ENCODE measurements at regions not wholly inside any gene's neighbourhood (a gene's known extent, or its start where the extent isn't known, plus 50 kb on each side); places are given as distances from the start of the nearest gene placed in this dataset.

GRCh38 chr6:105588123-105588710 lies 185.3 kb upstream of the PREP start:
- DNase-seq (ENCODE audit: extremely low spot score, insufficient read length, low read depth) (no peak), FAIRE-seq (no peak)

GRCh38 chr6:105587349-105588122 lies 184.7 kb upstream of the PREP start:
- no peak for DNase-seq (ENCODE audit: extremely low spot score, insufficient read length, low read depth)
- no peak for FAIRE-seq

- DNase-seq (ENCODE audit: extremely low spot score, insufficient read length, low read depth) (no peak), FAIRE-seq (no peak)
Observed at GRCh38 chr6:105578179-105578707, 175.4 kb upstream of the PREP start.

DNA sequence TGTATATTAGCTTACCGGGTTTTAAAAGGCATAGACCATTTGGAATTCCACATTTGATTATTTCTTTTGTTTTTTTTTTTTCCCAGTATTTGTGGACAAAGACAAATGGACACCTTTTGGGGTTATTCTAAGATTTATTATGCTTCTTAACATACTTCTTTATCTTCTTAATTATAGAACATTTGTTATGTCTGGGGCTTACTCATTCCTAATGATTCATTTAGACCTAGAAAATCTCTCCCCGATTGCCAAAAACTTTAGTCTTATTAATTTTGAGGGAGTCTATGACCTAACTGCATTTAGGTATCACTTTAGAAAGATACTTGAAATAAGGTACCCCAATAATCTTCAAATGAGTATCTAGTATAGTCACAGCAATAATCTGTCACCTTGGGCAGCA lies 170.7 kb upstream of the PREP start:
- FAIRE-seq: no peak

DNA sequence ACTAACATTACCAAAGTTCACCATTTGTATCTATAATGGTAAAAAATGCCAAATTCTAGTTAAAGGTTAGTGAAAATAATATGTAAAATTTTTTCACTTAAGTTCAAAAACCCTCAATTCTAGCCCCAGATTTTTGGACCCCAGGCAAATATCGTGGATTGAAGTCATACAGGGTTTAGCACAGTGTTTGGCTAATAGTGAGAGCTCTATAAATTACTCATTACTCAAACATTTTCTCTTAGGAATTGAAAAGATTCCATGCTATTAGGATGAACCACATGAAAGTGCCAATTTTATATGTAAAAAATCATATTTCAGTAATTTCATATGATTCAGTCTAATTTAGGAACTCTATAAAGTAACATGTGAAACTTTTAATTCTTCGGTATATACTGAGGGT lies 170.3 kb upstream of the PREP start:
- DNase-seq (ENCODE audit: extremely low spot score, insufficient read length, low read depth) (no peak), FAIRE-seq (no peak)

More for the DNA sequence above, 170.7 kb upstream of the PREP start:
- DNase-seq (ENCODE audit: extremely low spot score, insufficient read length, low read depth): no peak

DNA sequence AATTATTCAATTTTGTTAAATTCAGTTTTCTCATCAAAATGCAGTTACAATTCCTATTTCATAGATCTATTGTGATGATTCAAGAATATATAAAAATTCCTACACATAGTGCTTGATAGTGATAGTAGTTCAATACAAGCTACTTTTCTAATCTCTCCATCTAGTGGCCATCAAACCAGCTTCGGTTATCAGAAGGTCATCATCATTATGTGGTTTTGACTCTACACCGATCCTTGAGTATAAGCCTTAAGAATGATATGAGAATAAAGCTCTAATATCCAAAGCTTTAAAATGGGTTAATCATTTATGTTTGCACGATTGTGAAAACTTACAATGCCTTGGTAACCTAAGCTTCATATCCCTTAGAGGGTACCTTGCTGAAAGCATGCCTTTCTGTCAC lies 167.5 kb upstream of the PREP start:
- DNase-seq (ENCODE audit: extremely low spot score, insufficient read length, low read depth) (no peak), FAIRE-seq (no peak)

- no peak for FAIRE-seq
- no peak for DNase-seq (ENCODE audit: extremely low spot score, insufficient read length, low read depth)
Observed at GRCh38 chr6:105569706-105570105, 166.8 kb upstream of the PREP start.

GRCh38 chr6:105568751-105569150 lies 165.9 kb upstream of the PREP start:
- FAIRE-seq (no peak), DNase-seq (ENCODE audit: extremely low spot score, insufficient read length, low read depth) (no peak)

DNA sequence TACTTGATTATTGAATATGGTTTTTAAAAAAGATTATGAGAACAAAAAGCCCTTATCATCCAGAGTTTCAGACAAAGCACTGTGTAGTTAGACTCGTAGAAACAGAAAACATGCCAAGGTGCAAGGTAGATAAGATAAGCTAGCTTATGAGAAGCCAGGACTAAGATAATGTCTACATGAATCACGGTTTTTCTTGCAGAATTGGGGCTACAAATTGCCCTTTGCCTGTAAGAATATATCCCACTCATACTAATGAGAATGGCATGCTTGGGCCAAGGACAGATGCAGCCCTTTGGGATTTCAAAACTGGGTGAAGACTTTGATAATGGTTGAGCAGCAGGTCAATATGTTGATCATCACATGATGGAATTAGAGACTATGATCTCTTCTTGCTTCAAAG lies 165.3 kb upstream of the PREP start:
- FAIRE-seq (no peak), DNase-seq (ENCODE audit: extremely low spot score, insufficient read length, low read depth) (no peak)

GRCh38 chr6:105567140-105567539 lies 164.3 kb upstream of the PREP start:
- no peak for FAIRE-seq
- no peak for DNase-seq (ENCODE audit: extremely low spot score, insufficient read length, low read depth)

DNA sequence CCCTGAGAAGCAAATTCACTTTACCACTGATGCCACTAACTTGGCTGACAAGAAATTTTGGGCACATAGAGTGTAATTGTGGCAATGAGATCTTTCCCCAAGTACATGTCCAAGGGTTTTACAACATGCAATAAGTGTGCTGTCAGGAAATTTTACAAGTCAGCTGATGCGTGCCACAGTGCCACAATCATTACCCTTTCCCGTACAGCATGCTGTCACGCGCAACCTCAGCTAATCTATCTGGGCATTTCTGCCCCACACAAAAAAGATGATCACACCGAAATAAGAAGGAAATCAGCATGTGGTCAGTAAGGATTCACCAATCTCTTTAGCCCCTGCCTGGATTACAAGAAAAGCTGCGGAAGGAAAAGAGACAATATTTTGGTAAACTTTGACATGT lies 163.6 kb upstream of the PREP start:
- FAIRE-seq (peak; percentile 45), DNase-seq (ENCODE audit: extremely low spot score, insufficient read length, low read depth) (no peak)

- FAIRE-seq (peak; percentile 5), DNase-seq (ENCODE audit: extremely low spot score, insufficient read length, low read depth) (no peak)
Observed at GRCh38 chr6:105564121-105564902, 161.4 kb upstream of the PREP start.

- DNase-seq (ENCODE audit: extremely low spot score, insufficient read length, low read depth): no peak
- no peak for FAIRE-seq
Observed at GRCh38 chr6:105562027-105562426, 159.1 kb upstream of the PREP start.

GRCh38 chr6:105561486-105561885 lies 158.6 kb upstream of the PREP start:
- no peak for FAIRE-seq
- no peak for DNase-seq (ENCODE audit: extremely low spot score, insufficient read length, low read depth)

DNA sequence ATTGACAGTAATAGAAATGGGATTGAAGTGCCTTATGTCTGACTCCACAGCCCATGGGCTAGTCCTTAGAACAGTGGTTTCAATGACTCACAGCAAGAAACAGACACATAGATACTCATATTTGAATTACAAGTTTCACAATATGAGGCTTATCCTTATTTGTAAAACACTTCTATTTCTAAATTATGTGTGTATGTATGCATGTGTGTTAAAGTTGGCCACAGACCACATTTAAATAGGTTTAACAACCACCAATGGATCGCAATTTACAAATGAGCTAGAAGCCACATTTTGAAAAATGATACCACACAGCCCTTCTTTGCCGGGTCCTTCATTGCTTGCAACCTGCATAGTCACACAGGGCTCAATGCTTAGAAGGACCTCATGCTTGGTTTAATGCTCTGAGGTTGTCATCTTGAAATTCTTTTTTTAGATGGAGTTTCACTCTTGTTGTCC lies 157.8 kb upstream of the PREP start:
- FAIRE-seq (peak; percentile 82), DNase-seq (ENCODE audit: extremely low spot score, insufficient read length, low read depth) (peak; percentile 5)

DNA sequence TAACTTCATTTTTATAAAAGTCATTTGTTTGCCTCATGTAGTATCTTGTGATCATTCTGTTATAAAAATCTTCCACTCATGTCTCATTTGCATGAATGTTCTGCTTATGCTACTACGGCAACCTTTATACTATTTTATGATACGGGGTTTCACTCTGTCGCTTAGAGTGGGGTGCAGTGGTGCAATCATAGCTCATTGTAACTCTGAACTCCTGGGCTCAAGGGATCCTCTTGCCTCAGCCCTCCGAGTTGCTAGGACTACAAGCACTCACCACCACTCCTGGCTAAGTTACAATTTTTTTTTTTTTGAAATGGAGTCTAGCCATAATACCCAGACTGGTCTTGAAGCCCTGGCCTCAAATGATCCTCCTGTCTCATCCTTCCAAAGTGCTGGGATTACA lies 154.4 kb upstream of the PREP start:
- DNase-seq (ENCODE audit: extremely low spot score, insufficient read length, low read depth): no peak
- no peak for FAIRE-seq

DNA sequence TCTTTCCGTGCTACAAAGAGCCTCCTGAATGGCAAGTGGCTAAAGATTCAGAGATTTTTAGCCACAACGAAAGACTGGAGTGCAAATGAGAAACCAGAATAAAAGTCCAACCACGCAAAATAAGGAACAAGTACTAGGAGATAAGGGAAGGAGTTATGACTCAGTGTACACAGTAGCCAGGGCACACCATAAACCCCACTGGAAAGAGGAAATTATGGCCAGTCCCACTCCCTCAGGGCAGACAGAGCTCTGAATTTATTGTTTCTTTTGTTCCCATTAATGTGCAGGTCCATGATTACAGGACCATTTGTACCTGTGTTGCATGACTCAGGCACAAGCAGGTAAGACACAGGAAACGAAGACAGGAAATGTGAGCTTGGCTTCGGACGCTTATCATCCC lies 150.3 kb upstream of the PREP start:
- DNase-seq (ENCODE audit: extremely low spot score, insufficient read length, low read depth) (no peak), FAIRE-seq (no peak)

DNA sequence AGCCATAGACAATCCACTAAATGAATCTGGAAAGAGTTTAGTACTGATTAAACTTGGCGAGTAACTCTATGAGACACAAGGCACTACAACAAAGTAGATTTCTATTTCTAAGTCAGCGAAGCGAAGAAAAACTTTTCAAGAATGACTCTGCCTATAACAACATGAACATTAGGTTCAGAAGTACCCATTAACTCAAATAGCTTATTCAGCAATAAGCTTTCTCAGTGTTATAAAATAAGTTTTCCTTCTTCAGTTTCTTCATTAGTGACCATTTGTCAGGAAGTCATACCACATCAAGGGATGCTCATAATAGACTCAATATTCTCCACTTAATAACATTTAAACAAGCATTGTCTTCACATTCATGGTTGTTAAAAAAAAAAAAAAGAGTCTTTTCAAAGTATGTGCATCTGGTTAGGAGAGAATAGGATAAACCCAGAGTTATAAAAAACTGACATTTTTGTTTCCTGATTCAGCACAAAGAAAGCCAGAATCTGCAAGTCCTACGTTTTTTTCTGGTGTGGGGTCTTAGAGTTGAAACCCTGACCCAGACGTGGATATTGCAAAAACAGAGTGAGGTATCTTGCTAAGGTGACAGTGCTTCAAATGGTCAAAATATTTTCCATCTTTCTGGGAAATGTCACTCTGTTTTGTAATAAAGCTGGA lies 148.2 kb upstream of the PREP start:
- no peak for FAIRE-seq

DNA sequence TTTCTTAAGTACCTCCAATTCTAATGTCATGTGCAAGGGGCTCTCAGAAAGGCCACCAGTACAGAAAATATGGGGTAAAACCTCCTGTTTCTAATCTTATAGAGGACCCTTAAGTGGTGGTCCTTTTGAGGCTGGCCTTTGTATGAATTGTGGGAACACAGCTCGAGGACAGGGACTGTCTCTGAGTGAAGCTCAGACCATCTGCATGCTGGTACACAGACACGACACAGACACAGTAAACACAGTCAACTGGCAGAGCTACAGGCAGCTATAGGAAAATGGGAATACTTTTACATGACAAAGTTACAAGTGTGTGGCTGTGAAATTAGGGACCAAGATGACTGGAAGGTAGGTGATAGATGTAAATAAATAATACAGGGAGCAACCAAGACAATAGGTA lies 143.9 kb upstream of the PREP start:
- DNase-seq (ENCODE audit: extremely low spot score, insufficient read length, low read depth): no peak
- FAIRE-seq: no peak

More for the DNA sequence above, 148.2 kb upstream of the PREP start:
- DNase-seq (ENCODE audit: extremely low spot score, insufficient read length, low read depth): no peak

All from GM18507 (cell line).